Activated naive CD8-positive, alpha-beta T cell treated with anti-CD3 and anti-CD28 coated beads for 36 hours (primary cell): ENCODE measurements at regions not wholly inside any gene's neighbourhood (a gene's known extent, or its start where the extent isn't known, plus 50 kb on each side); places are given as distances from the start of the nearest gene placed in this dataset.
"Not testable (repeated sequence)": the region's sequence is repeated elsewhere in the genome, so short reads cannot be mapped to it uniquely, and the experiment has no call there.

Experiments
- DNase-seq: peaks from one replicate; pipeline ENCODE4 v3.0.0; 2021
- H3K27ac Mint-ChIP-seq: one replicate; pipeline ENCODE4 v1.8.0; 2022; ENCODE audit warnings: mild to moderate bottlenecking, moderate library complexity, mixed read lengths
- H3K27me3 Mint-ChIP-seq: one replicate; pipeline ENCODE4 v1.8.0; 2022; ENCODE audit warnings: mild to moderate bottlenecking, mixed read lengths
- H3K36me3 Mint-ChIP-seq: one replicate; pipeline ENCODE4 v1.8.0; 2021; ENCODE audit warnings: mild to moderate bottlenecking, mixed read lengths
- H3K4me1 Mint-ChIP-seq: one replicate; pipeline ENCODE4 v1.8.0; 2021; ENCODE audit warnings: mixed read lengths
- H3K4me3 Mint-ChIP-seq: one replicate; pipeline ENCODE4 v1.8.0; 2022; ENCODE audit warnings: mild to moderate bottlenecking, moderate library complexity, mixed read lengths
- H3K9me3 Mint-ChIP-seq: one replicate; pipeline ENCODE4 v1.8.0; 2022; ENCODE audit warnings: mixed read lengths

GRCh38 chr6:11885159-11885558 is 106.6 kb upstream of the ADTRP start:
- H3K27ac Mint-ChIP-seq = peak overlapping the region; percentile 28
- no peaks in the 10 kb centered on the region for H3K36me3 Mint-ChIP-seq
- no peak for DNase-seq
- H3K4me1 Mint-ChIP-seq = peaks cover 6% of the 10 kb centered on the region
- no peaks in the 10 kb centered on the region for H3K27me3 Mint-ChIP-seq
- H3K4me3 Mint-ChIP-seq = no peak overlapping the region
- H3K9me3 Mint-ChIP-seq = peaks cover 12% of the 10 kb centered on the region

GRCh38 chr6:11883471-11883870 is 104.9 kb upstream of the ADTRP start:
- H3K36me3 Mint-ChIP-seq, H3K4me3 Mint-ChIP-seq, H3K27me3 Mint-ChIP-seq, H3K4me1 Mint-ChIP-seq, H3K27ac Mint-ChIP-seq, DNase-seq: not testable (repeated sequence)
- H3K9me3 Mint-ChIP-seq = peaks cover 18% of the 10 kb centered on the region

GRCh38 chr6:11880156-11880555 is 101.6 kb upstream of the ADTRP start:
- H3K4me1 Mint-ChIP-seq, H3K27ac Mint-ChIP-seq, DNase-seq, H3K4me3 Mint-ChIP-seq, H3K36me3 Mint-ChIP-seq, H3K27me3 Mint-ChIP-seq: not testable (repeated sequence)
- peaks cover 11% of the 10 kb centered on the region for H3K9me3 Mint-ChIP-seq

- Mint-ChIP-seq H3K27me3 (peaks cover 4% of the 10 kb centered on the region), H3K4me1 (peaks cover 3% of the 10 kb centered on the region), H3K36me3 (no peaks in the 10 kb centered on the region), H3K27ac (no peak overlapping the region), H3K4me3 (no peak overlapping the region), H3K9me3 (peaks cover 11% of the 10 kb centered on the region)
- no peak for DNase-seq
Observed at GRCh38 chr6:11878735-11879134, 100.1 kb upstream of the ADTRP start.

GRCh38 chr6:11878029-11878428 is 99.4 kb upstream of the ADTRP start:
- H3K9me3 Mint-ChIP-seq = peaks cover 11% of the 10 kb centered on the region
- DNase-seq = no peak
- H3K27ac Mint-ChIP-seq = no peak overlapping the region
- peaks cover 4% of the 10 kb centered on the region for H3K27me3 Mint-ChIP-seq
- H3K4me3 Mint-ChIP-seq = no peak overlapping the region
- no peaks in the 10 kb centered on the region for H3K36me3 Mint-ChIP-seq
- peaks cover 3% of the 10 kb centered on the region for H3K4me1 Mint-ChIP-seq

- Mint-ChIP-seq H3K36me3 (no peaks in the 10 kb centered on the region), H3K4me1 (peaks cover 3% of the 10 kb centered on the region), H3K27ac (no peak overlapping the region), H3K27me3 (peaks cover 4% of the 10 kb centered on the region), H3K9me3 (peaks cover 9% of the 10 kb centered on the region), H3K4me3 (no peak overlapping the region)
- no peak for DNase-seq
Observed at GRCh38 chr6:11876934-11877433, 98.4 kb upstream of the ADTRP start.

- H3K27me3 Mint-ChIP-seq = peaks cover 4% of the 10 kb centered on the region
- peaks cover 3% of the 10 kb centered on the region for H3K4me1 Mint-ChIP-seq
- no peaks in the 10 kb centered on the region for H3K36me3 Mint-ChIP-seq
- DNase-seq = no peak
- no peak overlapping the region for H3K27ac Mint-ChIP-seq
- H3K4me3 Mint-ChIP-seq = no peak overlapping the region
- H3K9me3 Mint-ChIP-seq = peaks cover 6% of the 10 kb centered on the region
Observed at GRCh38 chr6:11875325-11876109, 96.9 kb upstream of the ADTRP start.

GRCh38 chr6:11869672-11870340 is 91.2 kb upstream of the ADTRP start:
- H3K36me3 Mint-ChIP-seq = no peaks in the 10 kb centered on the region
- H3K27me3 Mint-ChIP-seq = peaks cover 4% of the 10 kb centered on the region
- no peak overlapping the region for H3K4me3 Mint-ChIP-seq
- no peaks in the 10 kb centered on the region for H3K9me3 Mint-ChIP-seq
- no peak for DNase-seq
- H3K4me1 Mint-ChIP-seq = no peaks in the 10 kb centered on the region
- H3K27ac Mint-ChIP-seq = no peak overlapping the region

GRCh38 chr6:11868392-11868791 is 89.8 kb upstream of the ADTRP start:
- H3K4me3 Mint-ChIP-seq = no peak overlapping the region
- H3K4me1 Mint-ChIP-seq = no peaks in the 10 kb centered on the region
- no peaks in the 10 kb centered on the region for H3K9me3 Mint-ChIP-seq
- DNase-seq = no peak
- no peak overlapping the region for H3K27ac Mint-ChIP-seq
- H3K36me3 Mint-ChIP-seq = no peaks in the 10 kb centered on the region
- no peaks in the 10 kb centered on the region for H3K27me3 Mint-ChIP-seq

- H3K4me1 Mint-ChIP-seq = no peaks in the 10 kb centered on the region
- H3K27me3 Mint-ChIP-seq = no peaks in the 10 kb centered on the region
- H3K36me3 Mint-ChIP-seq = no peaks in the 10 kb centered on the region
- H3K4me3 Mint-ChIP-seq = no peak overlapping the region
- DNase-seq = no peak
- no peaks in the 10 kb centered on the region for H3K9me3 Mint-ChIP-seq
- H3K27ac Mint-ChIP-seq = no peak overlapping the region
Observed at GRCh38 chr6:11865680-11866300, 87.2 kb upstream of the ADTRP start.

- H3K27ac Mint-ChIP-seq = no peak overlapping the region
- H3K4me3 Mint-ChIP-seq = no peak overlapping the region
- peaks cover 4% of the 10 kb centered on the region for H3K9me3 Mint-ChIP-seq
- no peaks in the 10 kb centered on the region for H3K27me3 Mint-ChIP-seq
- H3K4me1 Mint-ChIP-seq = peaks cover 6% of the 10 kb centered on the region
- H3K36me3 Mint-ChIP-seq = no peaks in the 10 kb centered on the region
- DNase-seq = no peak
Observed at GRCh38 chr6:11858439-11858838, 79.8 kb upstream of the ADTRP start.

- Mint-ChIP-seq H3K4me1 (peaks cover 6% of the 10 kb centered on the region), H3K4me3 (no peak overlapping the region), H3K27me3 (no peaks in the 10 kb centered on the region), H3K27ac (no peak overlapping the region), H3K9me3 (peaks cover 4% of the 10 kb centered on the region), H3K36me3 (no peaks in the 10 kb centered on the region)
- no peak for DNase-seq
Observed at GRCh38 chr6:11855743-11856142, 77.1 kb upstream of the ADTRP start.

- Mint-ChIP-seq H3K4me3 (no peak overlapping the region), H3K36me3 (no peaks in the 10 kb centered on the region)
Observed at GRCh38 chr6:11854408-11855165, 76.0 kb upstream of the ADTRP start.

GRCh38 chr6:11853678-11854407 is 75.2 kb upstream of the ADTRP start:
- H3K36me3 Mint-ChIP-seq = no peaks in the 10 kb centered on the region
- no peak overlapping the region for H3K27ac Mint-ChIP-seq
- no peak for DNase-seq
- no peaks in the 10 kb centered on the region for H3K27me3 Mint-ChIP-seq
- peaks cover 4% of the 10 kb centered on the region for H3K9me3 Mint-ChIP-seq
- no peak overlapping the region for H3K4me3 Mint-ChIP-seq
- H3K4me1 Mint-ChIP-seq = peaks cover 6% of the 10 kb centered on the region

More at GRCh38 chr6:11854408-11855165, 76.0 kb upstream of the ADTRP start:
- H3K9me3 Mint-ChIP-seq = peaks cover 4% of the 10 kb centered on the region
- no peaks in the 10 kb centered on the region for H3K27me3 Mint-ChIP-seq
- H3K27ac Mint-ChIP-seq = no peak overlapping the region
- DNase-seq = no peak
- H3K4me1 Mint-ChIP-seq = peaks cover 6% of the 10 kb centered on the region
